ENCODE measurements at regions not wholly inside any gene's neighbourhood (a gene's known extent, or its start where the extent isn't known, plus 50 kb on each side); places are given as distances from the start of the nearest gene placed in this dataset.

DNA sequence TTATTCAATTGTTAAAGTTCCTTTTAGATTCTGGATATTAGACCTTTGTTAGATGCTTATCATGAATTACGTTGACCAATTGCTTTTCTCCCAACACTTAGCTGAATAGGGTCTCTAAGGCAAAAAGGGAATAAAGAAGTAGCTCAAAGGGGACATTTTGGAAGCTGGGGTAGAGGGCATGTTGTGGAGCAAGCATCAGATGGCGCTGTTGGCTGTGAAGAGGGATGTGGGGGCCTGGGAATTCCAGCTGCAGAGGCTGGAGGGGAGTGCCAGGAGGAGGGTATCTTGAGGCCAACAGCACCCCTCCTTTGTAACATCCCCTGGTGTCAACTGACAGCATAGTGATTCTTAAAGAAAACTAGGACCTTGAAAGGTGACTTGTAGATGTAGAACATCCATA, 198.2 kb downstream of the ADCYAP1 start:
- no peak for DNase-seq (ENCODE audit: low spot score)
- TF ChIP-seq, protein P1, sequence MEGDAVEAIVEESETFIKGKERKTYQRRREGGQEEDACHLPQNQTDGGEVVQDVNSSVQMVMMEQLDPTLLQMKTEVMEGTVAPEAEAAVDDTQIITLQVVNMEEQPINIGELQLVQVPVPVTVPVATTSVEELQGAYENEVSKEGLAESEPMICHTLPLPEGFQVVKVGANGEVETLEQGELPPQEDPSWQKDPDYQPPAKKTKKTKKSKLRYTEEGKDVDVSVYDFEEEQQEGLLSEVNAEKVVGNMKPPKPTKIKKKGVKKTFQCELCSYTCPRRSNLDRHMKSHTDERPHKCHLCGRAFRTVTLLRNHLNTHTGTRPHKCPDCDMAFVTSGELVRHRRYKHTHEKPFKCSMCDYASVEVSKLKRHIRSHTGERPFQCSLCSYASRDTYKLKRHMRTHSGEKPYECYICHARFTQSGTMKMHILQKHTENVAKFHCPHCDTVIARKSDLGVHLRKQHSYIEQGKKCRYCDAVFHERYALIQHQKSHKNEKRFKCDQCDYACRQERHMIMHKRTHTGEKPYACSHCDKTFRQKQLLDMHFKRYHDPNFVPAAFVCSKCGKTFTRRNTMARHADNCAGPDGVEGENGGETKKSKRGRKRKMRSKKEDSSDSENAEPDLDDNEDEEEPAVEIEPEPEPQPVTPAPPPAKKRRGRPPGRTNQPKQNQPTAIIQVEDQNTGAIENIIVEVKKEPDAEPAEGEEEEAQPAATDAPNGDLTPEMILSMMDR (IDR thresholded peaks at IDR 0.05; ENCODE audit: extremely low read depth, missing control alignments): no peak

DNA sequence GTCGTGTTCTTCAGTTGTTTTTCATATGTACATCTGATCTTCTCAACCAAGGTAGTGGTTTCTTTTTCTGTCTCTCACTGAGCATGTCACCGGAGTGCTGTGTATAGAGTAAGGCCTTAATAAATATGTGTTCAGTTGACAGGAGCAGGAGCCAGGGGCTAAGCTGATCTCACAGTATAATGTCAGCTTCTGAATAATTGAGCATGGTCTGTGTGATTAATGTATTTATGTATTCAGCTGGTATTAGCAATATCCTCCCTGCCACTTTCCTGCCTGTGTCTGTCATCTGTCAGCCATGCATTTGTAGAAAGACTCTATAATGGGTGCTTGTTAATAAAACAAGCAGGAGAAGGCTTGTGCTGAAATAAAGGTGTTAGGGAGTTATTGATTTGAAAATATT, 198.9 kb downstream of the ADCYAP1 start:
- no peak for DNase-seq (ENCODE audit: low spot score)
- TF ChIP-seq, protein P1 (IDR thresholded peaks at IDR 0.05; ENCODE audit: extremely low read depth, missing control alignments): no peak

DNA sequence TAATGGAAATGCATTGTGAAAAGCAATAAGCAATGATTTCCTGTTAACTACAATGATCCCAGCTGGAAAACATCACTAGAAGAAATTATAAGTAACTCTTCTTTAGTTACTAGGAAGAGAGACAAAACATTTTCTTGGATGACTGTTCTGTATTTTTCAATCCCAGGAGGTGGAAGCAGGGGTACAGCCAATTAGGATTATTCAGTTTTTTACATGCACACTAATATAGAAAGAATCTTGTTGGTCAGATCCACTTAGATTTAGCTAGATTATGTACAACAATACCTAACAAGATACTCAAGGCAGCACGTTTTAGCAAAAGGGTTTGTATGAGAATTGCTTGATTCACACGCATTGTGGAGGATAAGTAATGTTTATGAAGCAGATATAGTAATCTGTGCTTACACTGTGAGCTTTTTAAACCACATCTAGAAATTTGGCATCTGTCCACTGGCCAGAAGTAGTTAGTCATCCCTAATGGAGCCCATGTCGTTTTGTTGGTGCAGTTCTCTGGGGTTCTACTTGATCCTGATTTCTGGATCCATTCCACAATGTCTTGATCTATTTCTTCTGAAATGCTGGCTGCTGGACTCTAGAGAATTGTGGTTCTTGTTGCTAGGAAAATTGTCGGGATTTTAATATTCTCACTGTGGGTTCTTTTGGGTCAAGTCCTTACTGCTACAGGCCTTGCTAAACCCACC, 199.7 kb downstream of the ADCYAP1 start:
- no peak for DNase-seq (ENCODE audit: low spot score)
- TF ChIP-seq, protein P1 (IDR thresholded peaks at IDR 0.05; ENCODE audit: extremely low read depth, missing control alignments): no peak

DNA sequence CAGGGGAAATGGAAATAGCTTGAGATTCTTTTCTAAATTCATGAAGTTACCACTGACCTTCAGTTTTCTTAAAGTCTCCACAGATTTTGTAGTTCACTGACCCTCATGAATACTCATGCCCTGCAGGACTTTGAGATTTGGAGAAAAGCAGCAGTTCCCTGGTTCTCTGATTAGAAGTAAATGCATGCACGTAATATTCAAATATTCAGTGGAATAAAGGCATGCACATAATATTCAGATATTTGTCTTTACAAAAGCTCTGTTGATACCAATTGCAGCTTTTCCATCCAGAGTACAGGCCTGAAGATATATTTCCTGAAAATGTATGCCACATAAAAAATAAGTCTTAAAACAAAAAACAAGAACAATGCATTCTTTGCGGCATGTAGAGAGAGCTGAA, 219.8 kb downstream of the ADCYAP1 start:
- TF ChIP-seq, protein P1 (IDR thresholded peaks at IDR 0.05; ENCODE audit: extremely low read depth, missing control alignments): no peak
- DNase-seq (ENCODE audit: low spot score): no peak

DNA sequence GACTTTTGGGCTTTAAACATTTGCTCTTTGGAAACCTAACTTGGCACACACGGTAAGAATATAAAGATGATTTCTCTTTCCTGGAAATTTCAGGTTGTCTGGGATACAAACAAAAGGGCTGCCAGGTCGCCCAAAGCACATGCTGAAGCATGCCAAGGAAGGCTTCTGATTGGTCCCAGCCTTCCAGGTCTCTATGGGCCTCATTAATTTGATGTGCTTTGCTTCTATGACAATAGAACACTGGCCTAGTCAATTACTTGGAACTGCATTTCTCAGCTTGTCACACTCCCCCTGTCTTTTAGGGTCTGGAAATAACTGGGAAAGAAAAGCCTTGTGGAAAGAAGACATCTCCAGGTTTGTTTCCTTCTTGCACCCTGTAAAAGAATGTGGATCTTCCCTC, 228.9 kb downstream of the ADCYAP1 start:
- TF ChIP-seq, protein P1 (IDR thresholded peaks at IDR 0.05; ENCODE audit: extremely low read depth, missing control alignments): no peak
- no peak for DNase-seq (ENCODE audit: low spot score)

DNA sequence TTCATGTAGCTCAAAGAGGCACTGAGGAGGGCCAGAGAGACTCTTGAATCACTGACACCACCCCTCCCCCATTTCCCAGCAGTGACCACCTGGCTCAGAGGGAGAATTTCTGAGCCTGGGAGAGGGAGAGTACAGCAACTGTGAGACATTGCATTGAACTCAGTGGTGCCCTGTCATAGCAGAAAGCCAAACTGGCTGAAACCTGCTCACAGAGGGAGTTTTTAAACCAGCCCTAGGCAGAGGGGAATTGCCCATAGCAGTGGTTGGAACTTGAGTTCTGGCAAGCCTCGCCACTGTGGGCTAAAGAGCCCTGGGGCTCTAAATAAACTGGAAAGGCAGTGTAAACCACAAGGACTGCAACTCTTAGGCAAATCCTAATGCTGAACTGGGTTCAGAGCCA, 243.1 kb downstream of the ADCYAP1 start:
- no peak for DNase-seq (ENCODE audit: low spot score)
- TF ChIP-seq, protein P1 (IDR thresholded peaks at IDR 0.05; ENCODE audit: extremely low read depth, missing control alignments): no peak

DNA sequence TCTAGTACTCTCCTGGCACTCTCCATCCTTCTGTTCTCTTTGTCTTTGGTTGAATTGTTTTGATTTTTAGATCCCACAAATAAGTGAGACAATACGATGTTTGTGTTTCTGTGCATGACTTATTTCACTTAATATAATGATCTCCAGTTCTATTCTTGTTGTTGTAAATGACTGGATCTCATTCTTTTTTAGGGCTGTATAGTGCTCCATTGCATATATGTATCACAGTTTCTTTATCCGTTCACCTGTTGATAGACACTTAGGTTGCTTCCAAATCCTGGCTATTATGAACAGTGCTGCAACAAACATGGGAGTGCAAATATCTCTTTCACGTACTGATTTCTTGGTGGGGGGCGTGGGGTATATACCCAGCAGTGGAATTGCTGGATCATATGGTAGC, 245.0 kb downstream of the ADCYAP1 start:
- TF ChIP-seq, protein P1 (IDR thresholded peaks at IDR 0.05; ENCODE audit: extremely low read depth, missing control alignments): no peak
- DNase-seq (ENCODE audit: low spot score): no peak

All from GM20000 (cell line).